Ascending aorta (tissue), 2 donors: ENCODE measurements at regions not wholly inside any gene's neighbourhood (a gene's known extent, or its start where the extent isn't known, plus 50 kb on each side); places are given as distances from the start of the nearest gene placed in this dataset.
"Not testable (repeated sequence)": the region's sequence is repeated elsewhere in the genome, so short reads cannot be mapped to it uniquely, and the experiment has no call there.

Experiments
- DNase-seq, 2 donors: peaks; one replicate each; pipeline ENCODE4 v3.0.0-alpha.2; 2019; ENCODE audit warnings: low spot score in 2 of 2
- H3K27ac ChIP-seq, 2 donors: fragments of 200-600 bp; sonication (generic); one replicate each; pipeline ENCODE4 v1.5.1; 2016 to 2017; ENCODE audit warnings: mild to moderate bottlenecking in 1 of 2
- H3K27me3 ChIP-seq: fragments of 200-600 bp; sonication (generic); one replicate; pipeline ENCODE4 v1.5.1; 2017
- H3K36me3 ChIP-seq, 2 donors: fragments of 200-600 bp; sonication (generic); one replicate each; pipeline ENCODE4 v1.5.1; 2016
- H3K4me1 ChIP-seq, 2 donors: fragments of 200-600 bp; sonication (generic); one replicate each; pipeline ENCODE4 v1.5.1; 2016 to 2017; ENCODE audit warnings: mild to moderate bottlenecking in 1 of 2
- H3K4me3 ChIP-seq, 2 donors: fragments of 200-600 bp; sonication (generic); one replicate each; pipeline ENCODE4 v1.5.1; 2016 to 2017; ENCODE audit warnings: mild to moderate bottlenecking in 1 of 2
- H3K9me3 ChIP-seq, 2 donors: fragments of 200-600 bp; sonication (generic); one replicate each; pipeline ENCODE4 v1.5.1; 2016
- CTCF ChIP-seq, 3 experiments: fragments of 200-600 bp in 2 of 3; fragments of 450-650 bp in 1 of 3; sonication (generic) in 2 of 3; IDR thresholded peaks; one replicate each; pipeline ENCODE4 v1.5.1; 2016 to 2019; ENCODE audit warnings: antibody characterized with exemption in 3 of 3, mild to moderate bottlenecking in 1 of 3, moderate library complexity in 1 of 3
- intact Hi-C: fragments of 100-400 bp; cut with DNase I; formaldehyde crosslinking; loops from one replicate; pipeline ENCODE4 v1.15.1; 2023

GRCh38 chr2:226164512-226164911 is 635.1 kb downstream of the IRS1 start:
- Histone ChIP-seq H3K4me3 (no peak overlapping the region), H3K9me3 (no peaks in the 10 kb centered on the region), H3K36me3 (no peaks in the 10 kb centered on the region), H3K27ac (no peak overlapping the region), H3K4me1 (no peaks in the 10 kb centered on the region), H3K27me3 (no peaks in the 10 kb centered on the region)
- intact Hi-C loops, result no loop called here
- DNase-seq, result no peak
- TF ChIP-seq CTCF (IDR thresholded peaks at IDR 0.05), result no peak

GRCh38 chr2:226160617-226161016 is 639.0 kb downstream of the IRS1 start:
- H3K27me3 ChIP-seq, H3K27ac ChIP-seq, H3K9me3 ChIP-seq, H3K4me1 ChIP-seq, DNase-seq, H3K36me3 ChIP-seq, intact Hi-C loops, H3K4me3 ChIP-seq: not testable (repeated sequence)

- no peak for TF ChIP-seq CTCF (IDR thresholded peaks at IDR 0.05)
- no peaks in the 10 kb centered on the region for H3K36me3 ChIP-seq
- H3K4me1 ChIP-seq, result no peaks in the 10 kb centered on the region
- H3K27me3 ChIP-seq, result no peaks in the 10 kb centered on the region
- no peak overlapping the region for H3K27ac ChIP-seq
- intact Hi-C loops, result no loop called here
- no peak for DNase-seq
- H3K4me3 ChIP-seq, result no peak overlapping the region
- no peaks in the 10 kb centered on the region for H3K9me3 ChIP-seq
Measured at GRCh38 chr2:226159875-226160479, 639.6 kb downstream of the IRS1 start.

- TF ChIP-seq CTCF (IDR thresholded peaks at IDR 0.05), result no peak
- H3K4me3 ChIP-seq, result no peak overlapping the region
- no peaks in the 10 kb centered on the region for H3K4me1 ChIP-seq
- no peaks in the 10 kb centered on the region for H3K36me3 ChIP-seq
- DNase-seq, result no peak
- intact Hi-C loops, result no loop called here
- no peaks in the 10 kb centered on the region for H3K27me3 ChIP-seq
- H3K9me3 ChIP-seq, result no peaks in the 10 kb centered on the region
- no peak overlapping the region for H3K27ac ChIP-seq
Measured at GRCh38 chr2:226158940-226159339, 640.7 kb downstream of the IRS1 start.

- Histone ChIP-seq H3K27me3 (no peaks in the 10 kb centered on the region), H3K9me3 (no peaks in the 10 kb centered on the region), H3K36me3 (no peaks in the 10 kb centered on the region), H3K4me3 (no peak overlapping the region), H3K4me1 (no peaks in the 10 kb centered on the region), H3K27ac (no peak overlapping the region)
- no peak for DNase-seq
- intact Hi-C loops, result no loop called here
- no peak for TF ChIP-seq CTCF (IDR thresholded peaks at IDR 0.05)
Measured at GRCh38 chr2:226158229-226158628, 641.4 kb downstream of the IRS1 start.

- Histone ChIP-seq H3K27ac (no peak overlapping the region), H3K27me3 (no peaks in the 10 kb centered on the region), H3K4me3 (no peak overlapping the region), H3K4me1 (no peaks in the 10 kb centered on the region), H3K9me3 (no peaks in the 10 kb centered on the region), H3K36me3 (no peaks in the 10 kb centered on the region)
- TF ChIP-seq CTCF (IDR thresholded peaks at IDR 0.05), result no peak
- DNase-seq, result no peak
- intact Hi-C loops, result no loop called here
Measured at GRCh38 chr2:226155093-226155875, 644.3 kb downstream of the IRS1 start.
